ENCODE measurements at regions not wholly inside any gene's neighbourhood (a gene's known extent, or its start where the extent isn't known, plus 50 kb on each side); places are given as distances from the start of the nearest gene placed in this dataset.

DNA sequence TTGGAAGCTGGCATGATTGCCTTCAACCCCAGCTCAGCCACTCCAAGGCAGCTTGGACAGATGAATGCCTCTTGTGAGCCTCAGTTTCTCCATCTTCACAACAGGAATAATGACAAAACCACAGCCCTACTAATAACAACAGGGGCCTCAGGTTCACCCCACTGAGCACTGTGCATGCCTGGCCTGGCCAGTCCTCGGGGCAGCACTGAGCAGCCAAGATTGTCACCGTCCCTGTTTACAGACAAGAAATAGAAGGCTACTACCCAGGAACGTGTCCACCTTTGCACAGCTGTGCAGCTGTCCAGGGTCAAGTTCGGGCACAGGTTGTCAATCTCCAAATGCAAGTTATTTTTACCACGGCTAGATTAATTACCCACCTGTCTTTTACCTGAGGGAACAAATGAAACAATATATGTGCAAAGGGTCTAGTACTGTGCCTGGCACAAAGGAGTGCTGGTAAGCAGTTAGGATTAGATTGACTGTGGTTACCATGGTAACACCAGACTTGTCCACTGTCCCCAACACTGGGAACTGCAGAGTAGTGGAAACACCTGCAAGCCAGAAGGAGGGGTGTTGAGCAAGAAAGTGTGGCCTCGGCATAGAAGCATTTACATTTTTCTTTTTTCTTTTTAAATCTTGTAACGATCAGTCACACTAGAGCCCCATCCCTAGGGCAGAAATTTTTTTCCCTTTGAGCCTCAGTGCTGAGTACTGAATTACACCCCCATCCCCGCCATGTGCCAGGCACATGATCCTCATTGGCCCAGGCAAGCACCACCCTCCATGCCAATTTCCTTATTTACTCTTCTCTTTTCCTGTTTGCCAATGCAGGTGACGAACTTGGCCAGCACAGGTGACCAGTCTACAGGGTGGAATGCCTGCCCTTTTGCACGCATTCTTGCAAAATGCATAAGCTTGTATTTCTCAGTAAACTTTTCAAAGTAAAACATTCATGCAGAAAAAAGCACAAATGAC lies 66.3 kb upstream of the SLC6A6 start:
- DNase-seq = no peak

DNA sequence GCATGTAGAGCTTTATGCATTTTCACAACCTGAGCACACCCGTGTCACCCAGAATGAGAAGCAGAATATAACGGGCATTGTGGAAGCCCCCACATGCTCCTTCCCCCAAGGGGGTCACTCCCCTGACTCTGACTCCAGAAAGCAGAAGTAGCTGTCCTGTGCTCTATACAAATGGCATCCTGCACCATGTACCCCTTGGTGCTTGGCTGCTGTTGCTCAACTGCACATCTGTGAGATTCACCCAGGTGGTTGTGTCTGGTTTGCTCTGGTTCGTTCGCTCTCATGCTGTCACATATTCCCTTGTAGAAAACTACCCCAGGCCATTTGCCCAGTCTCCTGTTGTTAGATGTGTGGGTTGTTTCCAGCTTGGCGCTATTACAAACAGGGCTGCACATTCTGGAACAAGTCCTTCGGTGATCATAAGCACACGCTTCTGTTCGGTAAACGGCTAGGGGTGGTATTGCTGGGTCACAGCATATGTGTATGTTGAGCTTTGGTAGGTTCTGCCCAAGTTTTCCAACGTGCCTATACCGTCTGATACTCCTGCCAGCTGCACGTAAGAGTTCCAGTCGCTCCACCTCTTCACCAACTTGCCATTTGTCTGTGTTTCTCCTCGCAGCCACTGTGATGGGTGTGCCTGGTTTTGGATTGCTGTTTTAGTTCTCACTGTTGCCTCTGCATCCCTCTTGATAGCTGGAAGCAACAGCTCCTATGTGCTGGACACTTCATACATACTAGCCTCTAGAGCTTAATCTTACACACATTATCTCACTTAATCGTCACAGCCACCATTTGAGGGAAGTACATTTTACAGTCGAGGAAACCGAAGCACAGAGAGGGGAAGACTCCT lies 65.4 kb upstream of the SLC6A6 start:
- no peak for DNase-seq

DNA sequence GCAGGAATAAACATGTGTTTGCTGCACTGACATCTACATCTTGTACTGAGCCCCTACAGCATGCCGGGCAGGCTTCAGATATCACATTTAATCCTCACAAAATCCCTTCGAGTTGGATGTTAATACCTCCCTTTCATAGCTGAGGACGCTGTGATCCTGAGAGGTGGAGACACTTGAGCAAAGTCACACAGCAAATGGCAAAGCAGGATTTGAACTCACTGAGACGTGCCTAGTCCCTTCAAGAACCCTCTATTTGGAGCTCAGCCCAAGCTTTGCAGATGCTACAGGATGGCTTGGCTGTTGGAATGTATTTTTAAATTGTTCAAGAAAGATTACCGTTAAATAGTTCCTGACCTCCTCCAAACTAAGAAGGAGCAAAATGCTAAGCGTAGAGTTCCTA lies 64.6 kb upstream of the SLC6A6 start:
- DNase-seq = no peak

DNA sequence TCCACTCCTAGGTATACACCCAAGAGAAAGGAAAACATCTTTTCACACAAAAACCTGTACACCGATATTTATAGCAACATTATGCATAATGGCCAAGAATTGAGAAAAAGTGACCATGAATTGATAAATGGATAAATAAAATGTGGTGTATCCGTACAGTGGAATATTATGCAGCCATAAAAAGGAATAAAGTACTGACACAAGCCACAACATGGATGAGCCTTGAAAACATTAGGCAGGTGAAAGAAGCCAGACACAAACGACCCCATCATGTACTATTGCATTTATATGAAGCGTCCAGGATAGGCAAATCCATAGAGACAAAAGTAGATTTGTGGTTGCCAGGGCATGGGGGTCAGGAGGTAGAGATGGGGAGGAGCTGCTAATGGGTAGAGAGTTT lies 64.2 kb upstream of the SLC6A6 start:
- DNase-seq = no peak

DNA sequence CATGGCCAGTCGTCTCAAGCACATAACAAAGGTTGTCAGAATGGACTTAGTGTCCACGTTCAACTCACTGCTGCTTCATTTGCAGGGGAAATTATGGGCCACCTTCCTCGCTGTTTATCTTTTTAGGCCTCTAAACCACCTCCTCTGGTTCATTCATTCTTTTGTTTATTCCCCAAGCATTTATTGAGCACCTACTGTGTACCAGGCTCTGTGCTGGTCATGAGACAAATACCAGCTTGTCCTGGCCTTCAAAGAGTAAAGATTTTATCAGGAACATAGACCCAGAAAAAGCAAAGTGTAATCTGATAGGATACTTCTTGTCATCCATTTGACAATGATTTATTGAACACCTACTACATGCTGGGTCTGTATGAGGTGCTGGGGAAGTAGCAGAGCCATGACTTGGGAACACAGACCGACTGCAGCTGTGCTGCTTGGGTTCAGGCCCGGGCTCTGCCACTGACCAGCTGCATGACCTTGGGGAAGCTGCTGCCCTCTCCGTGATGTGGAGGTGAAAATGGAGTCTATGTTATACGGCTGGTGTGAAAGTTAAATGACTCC lies 63.4 kb upstream of the SLC6A6 start:
- DNase-seq = no peak

DNA sequence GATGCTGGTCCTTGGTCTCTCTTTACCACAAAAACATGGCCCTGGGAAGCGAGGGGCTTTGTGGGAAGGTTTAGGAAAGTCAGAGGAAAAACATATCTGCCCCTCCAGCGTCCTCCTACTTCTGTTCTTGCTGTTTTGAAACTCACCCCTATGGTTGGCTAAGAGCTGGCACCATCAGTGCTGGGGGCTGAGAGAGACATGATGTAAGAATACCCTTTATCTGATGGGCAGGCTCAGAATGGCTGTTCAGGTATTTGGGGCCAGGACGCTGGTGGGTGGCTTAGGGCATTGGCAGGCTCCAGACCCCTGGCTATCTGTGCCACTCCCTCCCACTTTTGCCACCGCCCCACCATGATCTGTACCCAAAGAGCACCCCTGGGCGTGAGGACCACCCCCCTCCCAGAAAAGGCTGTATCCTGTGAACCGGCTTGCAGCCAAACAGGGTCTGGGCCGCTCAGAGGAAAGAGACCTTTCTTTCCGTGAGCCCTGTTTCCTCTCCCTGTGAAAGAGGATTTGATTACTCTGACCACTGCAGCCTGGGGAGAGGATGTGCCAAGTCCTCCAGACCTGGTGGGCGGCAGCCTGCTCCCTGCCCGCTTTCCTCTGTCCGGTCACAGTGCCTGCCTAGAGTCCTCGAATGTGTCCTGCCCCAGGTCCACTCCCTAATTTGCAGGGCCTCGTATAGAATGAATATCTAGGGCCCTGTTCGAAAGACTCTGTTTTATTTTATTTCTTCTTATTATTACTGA lies 61.3 kb upstream of the SLC6A6 start:
- peak in 1 of 2 donors; percentile 48 for DNase-seq

DNA sequence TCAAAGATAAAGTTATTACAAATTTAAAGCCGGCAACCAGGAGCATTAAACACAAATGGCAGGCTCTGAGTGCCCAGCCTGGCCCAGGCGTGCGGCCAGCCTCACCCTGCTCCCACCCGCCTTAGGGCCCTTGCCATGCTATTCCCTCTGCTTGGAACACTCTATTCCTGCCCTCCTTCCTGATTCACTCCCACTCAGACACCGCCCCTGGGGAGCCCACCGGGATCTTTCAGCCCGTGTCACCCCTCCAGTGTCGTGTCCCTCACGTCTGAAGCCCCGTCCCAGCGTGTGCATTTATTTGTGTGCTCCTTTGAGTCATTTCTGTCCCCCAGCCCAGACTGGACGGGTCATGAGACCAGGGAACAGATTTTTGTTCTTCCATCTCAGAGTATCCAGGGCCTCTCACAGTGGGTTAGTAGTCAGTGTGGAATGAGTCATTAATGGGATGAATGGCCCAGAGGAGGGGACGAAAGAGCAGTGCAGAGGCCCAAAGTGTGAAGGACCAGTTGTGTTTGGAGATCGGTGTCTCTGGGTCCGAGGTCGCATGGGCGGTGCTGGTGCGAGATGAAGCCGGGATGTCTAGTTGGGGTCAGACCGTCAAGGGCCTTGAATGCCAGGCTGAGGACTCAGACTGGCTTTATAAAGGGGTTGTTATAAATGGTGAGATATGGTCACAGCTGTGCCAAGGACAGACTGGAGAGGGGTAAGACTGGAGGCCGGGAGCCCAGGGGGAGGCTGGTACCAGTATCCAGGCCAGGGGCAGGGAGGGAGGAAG lies 58.9 kb upstream of the SLC6A6 start:
- no peak for DNase-seq

DNA sequence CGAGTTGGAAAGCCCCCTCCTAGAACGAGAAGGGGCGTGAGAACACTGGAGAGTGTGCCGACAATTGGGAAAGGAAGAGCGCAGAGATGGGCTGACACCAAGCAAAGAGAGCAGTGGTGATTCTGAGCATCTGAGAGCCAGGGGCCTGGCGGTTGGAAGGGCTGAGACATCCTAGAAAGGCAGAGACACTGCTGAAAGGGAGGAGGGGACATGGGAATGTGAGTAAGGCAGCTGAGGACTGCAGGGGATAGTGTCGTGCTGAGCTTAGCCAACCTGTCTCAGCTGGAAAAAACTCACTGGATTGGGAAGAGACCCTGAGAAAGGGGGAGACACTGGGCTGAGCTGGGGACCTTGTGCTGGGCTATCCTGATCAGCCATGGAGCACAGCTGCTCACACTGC lies 58.1 kb upstream of the SLC6A6 start:
- no peak for DNase-seq

DNA sequence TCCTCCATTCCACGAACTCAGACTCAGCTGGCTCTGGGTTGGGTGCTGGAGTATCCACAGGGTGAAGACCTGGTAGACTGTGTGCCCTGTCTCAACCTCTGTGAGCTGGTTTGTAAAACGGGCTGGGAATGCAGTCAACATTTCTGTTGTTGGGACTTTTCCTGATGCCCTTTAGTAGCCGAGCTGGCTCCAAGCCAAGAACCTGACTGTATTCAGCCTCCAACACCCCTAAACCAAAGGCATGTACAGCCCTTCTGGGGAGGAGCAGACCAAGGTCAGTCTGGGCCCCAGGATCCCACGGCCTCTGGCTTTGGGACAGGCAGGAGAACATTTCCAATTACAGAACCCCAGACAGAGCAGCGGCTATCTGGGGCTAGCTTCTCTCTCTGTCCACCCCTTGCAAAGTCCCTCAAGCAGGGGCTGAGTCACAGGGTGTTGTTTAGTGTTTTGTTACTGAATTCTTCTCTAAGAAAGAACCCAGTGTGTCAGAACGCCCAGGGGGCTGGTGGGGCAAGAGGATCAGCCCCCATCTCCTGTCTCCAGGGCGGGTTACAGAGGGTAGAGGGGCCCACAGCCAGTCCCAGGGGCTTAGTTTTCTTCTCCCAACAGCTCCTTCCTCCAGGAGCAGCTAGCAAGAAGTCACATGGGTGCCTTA lies 56.8 kb upstream of the SLC6A6 start:
- no peak for DNase-seq

DNA sequence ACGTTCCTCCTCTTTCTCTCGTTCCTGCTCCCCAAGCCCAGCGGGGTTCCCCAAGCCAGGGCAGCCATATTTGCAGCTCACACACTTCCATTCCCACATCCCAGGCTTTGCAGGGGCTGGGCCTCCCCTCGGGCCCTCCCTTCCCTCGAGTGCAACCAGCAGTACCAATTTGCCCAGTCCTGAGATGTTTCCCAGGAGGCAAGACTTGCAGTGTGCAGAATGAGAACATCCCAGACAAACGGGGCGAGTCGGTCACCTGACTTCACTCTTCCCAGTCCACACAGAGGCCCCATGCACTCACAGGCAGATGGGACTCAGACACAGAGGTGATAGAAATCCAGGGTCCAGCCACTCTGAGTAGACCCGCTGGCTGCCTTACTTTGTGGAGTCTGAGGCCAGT lies 56.2 kb upstream of the SLC6A6 start:
- no peak for DNase-seq

DNA sequence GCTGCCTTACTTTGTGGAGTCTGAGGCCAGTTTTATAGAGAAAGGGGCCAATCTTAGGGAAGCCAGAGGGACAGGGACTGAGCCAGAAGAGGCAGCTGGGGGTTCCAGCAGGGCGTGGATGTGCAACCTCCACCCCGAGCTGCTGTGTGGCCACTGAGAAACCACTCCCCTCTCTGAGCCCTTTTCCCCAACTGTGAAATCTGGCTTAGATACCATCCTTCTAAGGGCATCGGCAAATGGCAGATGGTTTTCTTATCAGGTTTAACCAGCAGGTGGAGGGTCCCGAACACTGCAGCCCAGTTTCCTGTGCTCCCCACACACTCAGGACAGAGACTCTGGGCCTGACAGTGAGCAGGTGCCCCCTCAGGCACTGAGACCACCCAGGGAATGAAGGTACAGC lies 55.8 kb upstream of the SLC6A6 start:
- no peak for DNase-seq

DNA sequence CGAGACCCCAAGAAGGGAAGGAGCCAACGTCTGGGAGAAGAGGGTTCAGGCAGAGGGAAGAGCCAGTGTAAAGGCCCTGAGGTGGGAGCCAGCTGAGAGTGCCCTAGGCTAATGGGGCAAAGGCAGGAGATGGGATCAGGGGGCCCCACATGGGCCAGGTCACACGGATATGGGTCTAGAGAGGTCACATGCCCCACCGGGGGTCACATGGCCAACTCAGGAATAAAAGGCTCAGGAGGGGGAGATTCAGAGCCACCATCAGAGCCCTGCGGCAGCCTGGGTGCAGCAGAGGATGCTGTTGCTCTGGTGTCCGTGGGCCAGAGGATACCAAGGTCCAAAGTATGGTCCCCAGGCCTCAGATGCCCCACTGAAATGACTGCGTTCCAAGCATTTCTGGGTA lies 55.3 kb upstream of the SLC6A6 start:
- DNase-seq = no peak

DNA sequence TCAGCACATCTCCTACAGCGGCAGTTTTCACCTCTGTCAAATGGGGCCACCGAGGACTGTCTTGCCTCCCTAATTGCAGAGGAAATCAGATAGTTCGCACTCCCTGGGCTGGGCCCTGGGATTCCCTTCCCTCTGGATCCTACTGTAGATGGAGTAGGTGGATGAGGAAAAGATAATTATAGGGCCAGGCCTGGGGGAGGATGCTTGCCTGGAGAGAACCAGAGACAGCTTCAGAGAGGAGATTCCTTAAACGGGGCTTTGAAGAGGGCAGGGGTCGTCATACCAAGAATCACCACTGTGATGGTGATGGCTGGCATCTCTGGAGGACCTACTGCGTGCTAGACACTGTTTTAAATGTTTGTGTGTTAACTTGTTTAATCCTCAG lies 50.8 kb upstream of the SLC6A6 start:
- DNase-seq = no peak

DNA sequence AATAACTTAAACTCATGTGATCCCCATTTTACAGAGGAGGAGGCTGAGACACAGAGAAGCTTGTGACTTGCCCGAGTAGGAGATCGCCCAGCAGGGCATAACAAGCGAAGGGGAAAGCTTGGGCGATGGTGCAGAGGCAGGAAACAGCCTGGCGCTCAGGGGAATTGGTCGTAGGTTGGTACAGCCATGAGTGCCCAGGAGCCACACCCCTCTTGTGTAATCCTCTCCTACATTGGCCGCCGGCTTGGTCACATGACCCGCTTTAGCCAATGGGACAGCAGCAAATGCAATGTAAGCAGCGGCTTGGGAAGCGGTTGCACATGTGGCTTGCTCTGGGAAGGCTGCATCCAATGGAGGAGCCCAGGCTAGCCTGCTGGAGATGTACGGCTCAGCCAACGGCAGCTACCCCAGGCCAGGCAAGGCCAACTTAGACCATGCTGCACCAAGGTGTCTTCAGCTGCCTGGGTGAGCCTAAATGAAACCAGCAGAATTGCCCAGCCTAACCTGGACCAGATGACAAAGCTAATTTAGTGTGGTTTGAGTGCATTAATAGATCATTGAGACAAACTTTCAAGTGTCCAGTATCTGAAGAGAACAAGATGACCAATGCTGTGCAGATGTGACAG lies 50.3 kb upstream of the SLC6A6 start:
- DNase-seq = no peak

All from right lung (tissue), 2 donors.